Raji (cell line): ENCODE measurements at regions not wholly inside any gene's neighbourhood (a gene's known extent, or its start where the extent isn't known, plus 50 kb on each side); places are given as distances from the start of the nearest gene placed in this dataset.

Source experiments
- POLR2A ChIP-seq: IDR thresholded peaks from 2 replicates; pipeline ENCODE4 v1.6.1; 2011; ENCODE audit warnings: low read depth, low read length, control low read depth; ENCODE audit not compliant: insufficient read depth

- TF ChIP-seq POLR2A = no peak
Measured at GRCh38 chr1:188642704-188643103, 1814.0 kb downstream of the PLA2G4A start.

- no peak for TF ChIP-seq POLR2A
Measured at GRCh38 chr1:188652678-188653077, 1823.9 kb downstream of the PLA2G4A start.

GRCh38 chr1:188660572-188660971, 1817.1 kb downstream of the BRINP3 start:
- no peak for TF ChIP-seq POLR2A

- TF ChIP-seq POLR2A = no peak
Measured at GRCh38 chr1:188665477-188665876, 1812.2 kb downstream of the BRINP3 start.

- no peak for TF ChIP-seq POLR2A
Measured at GRCh38 chr1:188668083-188668482, 1809.6 kb downstream of the BRINP3 start.

GRCh38 chr1:188669728-188670382, 1807.8 kb downstream of the BRINP3 start:
- no peak for TF ChIP-seq POLR2A

- no peak for TF ChIP-seq POLR2A
Measured at GRCh38 chr1:188670837-188671236, 1806.8 kb downstream of the BRINP3 start.

GRCh38 chr1:188672153-188672552, 1805.5 kb downstream of the BRINP3 start:
- TF ChIP-seq POLR2A = no peak

GRCh38 chr1:188689542-188689941, 1788.1 kb downstream of the BRINP3 start:
- TF ChIP-seq POLR2A = no peak

- no peak for TF ChIP-seq POLR2A
Measured at GRCh38 chr1:188700116-188700515, 1777.5 kb downstream of the BRINP3 start.

- no peak for TF ChIP-seq POLR2A
Measured at GRCh38 chr1:188706742-188707141, 1770.9 kb downstream of the BRINP3 start.

GRCh38 chr1:188708795-188709535, 1768.7 kb downstream of the BRINP3 start:
- TF ChIP-seq POLR2A = no peak

GRCh38 chr1:188715566-188715965, 1762.1 kb downstream of the BRINP3 start:
- no peak for TF ChIP-seq POLR2A

GRCh38 chr1:188719735-188720134, 1757.9 kb downstream of the BRINP3 start:
- no peak for TF ChIP-seq POLR2A

GRCh38 chr1:188723332-188724020, 1754.2 kb downstream of the BRINP3 start:
- no peak for TF ChIP-seq POLR2A

- TF ChIP-seq POLR2A = no peak
Measured at GRCh38 chr1:188729039-188729438, 1748.6 kb downstream of the BRINP3 start.

- no peak for TF ChIP-seq POLR2A
Measured at GRCh38 chr1:188735567-188735966, 1742.1 kb downstream of the BRINP3 start.

- no peak for TF ChIP-seq POLR2A
Measured at GRCh38 chr1:188761226-188761625, 1716.4 kb downstream of the BRINP3 start.
